Medulla oblongata (tissue), 1 donor: ENCODE measurements at regions not wholly inside any gene's neighbourhood (a gene's known extent, or its start where the extent isn't known, plus 50 kb on each side); places are given as distances from the start of the nearest gene placed in this dataset.
"Not testable (repeated sequence)": the region's sequence is repeated elsewhere in the genome, so short reads cannot be mapped to it uniquely, and the experiment has no call there.

Experiments
- DNase-seq: peaks from one replicate; pipeline ENCODE4 v3.0.0-alpha.2; 2015; ENCODE audit errors: extremely low spot score

- DNase-seq = no peak
Observed at GRCh38 chr9:88813638-88814209, 177.5 kb upstream of the S1PR3 start.

GRCh38 chr9:88814577-88814976, 176.7 kb upstream of the S1PR3 start:
- no peak for DNase-seq

- DNase-seq = no peak
Observed at GRCh38 chr9:88816141-88816540, 175.1 kb upstream of the S1PR3 start.

- no peak for DNase-seq
Observed at GRCh38 chr9:88816591-88816990, 174.7 kb upstream of the S1PR3 start.

- DNase-seq = no peak
Observed at GRCh38 chr9:88817628-88818027, 173.6 kb upstream of the S1PR3 start.

- no peak for DNase-seq
Observed at GRCh38 chr9:88818495-88819201, 172.6 kb upstream of the S1PR3 start.

- no peak for DNase-seq
Observed at GRCh38 chr9:88819476-88819875, 171.8 kb upstream of the S1PR3 start.

- DNase-seq = no peak
Observed at GRCh38 chr9:88820055-88820454, 171.2 kb upstream of the S1PR3 start.

GRCh38 chr9:88821033-88821745, 170.1 kb upstream of the S1PR3 start:
- no peak for DNase-seq

- no peak for DNase-seq
Observed at GRCh38 chr9:88821746-88822106, 169.5 kb upstream of the S1PR3 start.

GRCh38 chr9:88824711-88825110, 166.6 kb upstream of the S1PR3 start:
- DNase-seq = no peak

- DNase-seq = no peak
Observed at GRCh38 chr9:88826181-88826580, 165.1 kb upstream of the S1PR3 start.

- DNase-seq = no peak
Observed at GRCh38 chr9:88826771-88827181, 164.5 kb upstream of the S1PR3 start.

GRCh38 chr9:88828018-88828417, 163.2 kb upstream of the S1PR3 start:
- DNase-seq = no peak

GRCh38 chr9:88828492-88828974, 162.7 kb upstream of the S1PR3 start:
- DNase-seq = no peak

GRCh38 chr9:88829276-88829675, 162.0 kb upstream of the S1PR3 start:
- no peak for DNase-seq

GRCh38 chr9:88831713-88832407, 159.4 kb upstream of the S1PR3 start:
- no peak for DNase-seq

- no peak for DNase-seq
Observed at GRCh38 chr9:88833946-88834345, 157.3 kb upstream of the S1PR3 start.

- DNase-seq = peak; percentile 29
Observed at GRCh38 chr9:88835038-88835466, 156.2 kb upstream of the S1PR3 start.

GRCh38 chr9:88835772-88836171, 155.5 kb upstream of the S1PR3 start:
- DNase-seq = no peak

GRCh38 chr9:88837731-88838130, 153.5 kb upstream of the S1PR3 start:
- no peak for DNase-seq

- DNase-seq = not testable (repeated sequence)
Observed at GRCh38 chr9:88849878-88850277, 141.4 kb upstream of the S1PR3 start.
